Midbrain (tissue), 1 donor: ENCODE measurements at regions not wholly inside any gene's neighbourhood (a gene's known extent, or its start where the extent isn't known, plus 50 kb on each side); places are given as distances from the start of the nearest gene placed in this dataset.

Source experiments
- DNase-seq: peaks from one replicate; lab custom pipeline; 2025; lab: John Stamatoyannopoulos, UW

- no peak for DNase-seq
Observed at GRCh38 chr13:104314926-104315535, 1248.8 kb upstream of the SLC10A2 start.

DNA sequence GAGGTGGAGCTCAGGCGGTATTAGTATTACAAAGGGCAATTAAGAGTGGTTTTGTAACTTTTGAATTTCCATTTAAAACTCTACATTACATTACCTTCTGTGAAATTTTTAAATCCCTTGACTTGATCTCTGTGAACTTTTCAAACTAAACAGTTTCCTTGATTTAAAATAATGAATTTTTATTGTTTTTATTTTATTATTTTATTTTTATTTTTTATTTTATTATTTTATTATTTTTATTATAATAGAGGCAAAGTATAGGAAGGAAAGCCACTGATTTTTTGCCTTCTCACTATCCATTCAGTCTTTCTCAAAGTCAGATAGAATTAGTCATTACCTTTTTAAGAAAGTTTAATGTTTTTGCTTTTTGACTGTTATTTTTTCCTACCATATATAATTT is 1248.1 kb upstream of the SLC10A2 start:
- DNase-seq: no peak

GRCh38 chr13:104310861-104311260 is 1244.6 kb upstream of the SLC10A2 start:
- no peak for DNase-seq

DNA sequence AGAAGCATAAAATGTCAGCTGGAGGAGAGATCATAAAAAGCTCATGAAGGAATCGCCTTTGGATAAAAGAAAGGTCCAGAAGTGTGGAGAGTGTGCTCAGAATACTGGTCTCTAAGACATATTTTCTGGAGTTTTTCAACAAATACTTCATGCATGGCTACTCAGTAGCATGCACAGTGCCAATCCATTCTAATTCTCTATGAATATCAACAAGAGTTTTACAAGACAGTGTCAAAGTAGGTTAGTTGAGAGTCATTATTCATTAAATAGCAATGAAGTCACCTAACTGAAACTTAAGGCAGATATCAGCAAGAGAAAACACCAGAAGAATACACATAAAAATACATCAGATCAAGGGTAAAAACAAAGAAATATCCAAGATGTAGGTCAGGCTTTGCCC is 1243.2 kb upstream of the SLC10A2 start:
- DNase-seq: no peak

DNA sequence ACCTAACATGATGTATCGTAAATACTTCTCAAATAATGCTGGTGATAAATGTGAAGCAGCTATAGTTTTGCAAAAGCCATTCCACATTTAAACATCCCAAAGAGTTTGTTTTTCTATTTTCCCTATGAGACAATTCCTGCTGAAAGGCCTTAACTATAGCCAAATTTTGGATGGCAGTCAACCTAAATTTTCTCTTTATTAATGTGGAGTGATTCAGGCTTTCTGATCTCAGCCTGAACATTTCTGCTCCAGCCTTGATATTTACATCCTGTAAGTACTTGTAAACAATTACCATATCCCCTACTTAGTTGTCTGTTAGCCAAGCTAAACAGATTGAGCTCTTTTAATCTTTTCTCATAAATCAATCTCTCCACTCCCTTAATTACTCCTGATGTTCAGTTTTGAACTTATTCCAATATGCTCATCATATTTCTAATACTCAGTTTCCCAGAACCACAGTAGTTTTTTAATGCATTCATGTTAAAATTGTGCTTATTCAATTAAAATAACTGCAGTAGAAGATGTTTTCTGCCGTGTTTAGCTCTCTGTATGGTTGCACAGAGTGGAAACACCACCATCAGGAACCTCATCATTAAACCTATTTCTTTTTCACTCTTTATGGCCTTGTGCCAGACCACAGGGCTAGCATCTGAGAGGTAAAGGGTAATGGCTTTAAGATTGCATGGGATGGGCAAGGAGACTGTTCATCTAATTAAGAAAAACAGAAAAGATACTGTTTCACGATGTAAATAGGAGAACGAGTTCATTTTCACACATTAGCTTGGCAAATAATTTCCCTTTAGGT is 1235.2 kb upstream of the SLC10A2 start:
- DNase-seq: no peak

- DNase-seq: no peak
Observed at GRCh38 chr13:104297075-104297474, 1230.9 kb upstream of the SLC10A2 start.

DNA sequence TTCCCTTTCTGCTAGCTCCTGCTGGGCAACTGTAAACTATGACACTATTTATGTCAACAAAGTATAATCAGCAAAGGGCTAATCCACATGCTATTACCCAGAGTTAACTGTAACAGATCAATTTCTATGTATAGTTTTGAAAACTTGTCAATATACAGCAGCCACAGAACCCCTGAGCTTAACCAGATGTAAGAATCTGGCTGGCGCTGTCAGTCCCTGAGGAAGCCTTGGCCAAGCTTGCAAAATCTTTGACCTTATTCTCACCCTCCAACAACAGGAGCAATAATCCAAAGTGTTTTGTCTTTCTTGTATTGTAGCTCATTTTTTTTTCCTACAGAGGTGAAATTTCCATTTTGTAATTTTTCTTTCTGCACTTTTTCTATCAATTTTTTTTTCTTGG is 1230.1 kb upstream of the SLC10A2 start:
- no peak for DNase-seq

- DNase-seq: no peak
Observed at GRCh38 chr13:104295537-104295936, 1229.3 kb upstream of the SLC10A2 start.

DNA sequence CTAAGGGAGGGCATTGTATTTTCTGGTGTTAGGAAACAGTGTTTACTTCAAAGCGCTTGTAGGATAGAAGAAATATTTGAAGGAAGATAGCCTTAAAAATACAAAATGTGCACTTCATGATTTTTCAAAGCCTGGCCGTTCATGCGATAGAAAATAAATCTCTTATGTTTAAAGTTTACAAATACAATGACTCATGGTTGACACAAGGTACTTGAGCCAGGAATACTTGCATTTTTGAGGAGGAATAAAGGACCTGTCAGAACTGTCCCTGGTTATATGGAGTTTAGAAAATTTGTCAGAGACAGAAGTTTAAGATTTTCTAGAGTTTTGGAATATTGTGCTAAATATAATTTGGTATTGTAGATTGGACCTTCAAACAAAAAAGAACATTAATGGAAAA is 1223.2 kb upstream of the SLC10A2 start:
- no peak for DNase-seq

DNA sequence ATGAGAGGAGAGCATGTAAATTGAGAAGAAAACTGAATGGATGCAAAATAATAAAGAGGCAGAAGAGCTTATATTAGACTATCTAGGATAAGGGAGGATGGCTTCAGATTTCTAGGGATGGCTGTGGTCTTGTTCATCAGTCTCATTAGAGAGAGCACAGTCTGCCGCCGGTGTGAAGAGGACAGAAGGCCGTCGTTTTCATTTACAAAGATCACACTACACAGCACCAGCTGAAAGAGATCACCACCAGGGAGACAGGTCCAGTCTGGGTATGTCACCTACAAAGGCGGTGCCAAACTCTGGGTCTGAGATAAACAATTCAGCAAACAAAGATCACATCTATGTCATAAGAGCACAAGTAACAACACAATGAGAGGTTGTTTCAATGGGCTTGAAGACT is 1222.3 kb upstream of the SLC10A2 start:
- DNase-seq: no peak

- DNase-seq: no peak
Observed at GRCh38 chr13:104286566-104287290, 1220.5 kb upstream of the SLC10A2 start.

- DNase-seq: no peak
Observed at GRCh38 chr13:104281910-104282309, 1215.7 kb upstream of the SLC10A2 start.

DNA sequence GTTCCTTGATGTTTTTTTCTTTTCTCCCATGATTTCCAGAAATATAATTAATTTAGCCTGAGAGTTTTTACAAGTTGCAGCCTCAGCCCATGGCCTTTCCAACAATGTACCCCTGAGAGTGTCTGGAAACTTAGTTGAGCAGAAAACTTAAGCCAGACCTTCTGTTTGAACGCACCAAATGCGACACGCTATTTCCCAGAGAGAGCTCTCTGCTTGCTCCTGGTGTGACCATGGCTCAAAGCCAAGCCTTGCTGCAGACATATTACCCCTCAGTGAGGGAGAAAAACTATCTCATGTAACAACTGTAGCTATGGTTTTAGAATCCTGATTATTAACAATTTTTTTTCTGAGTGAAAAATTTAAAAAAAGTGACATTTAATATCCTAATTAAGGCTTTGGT is 1204.5 kb upstream of the SLC10A2 start:
- DNase-seq: no peak

GRCh38 chr13:104267206-104267811 is 1201.1 kb upstream of the SLC10A2 start:
- DNase-seq: no peak

DNA sequence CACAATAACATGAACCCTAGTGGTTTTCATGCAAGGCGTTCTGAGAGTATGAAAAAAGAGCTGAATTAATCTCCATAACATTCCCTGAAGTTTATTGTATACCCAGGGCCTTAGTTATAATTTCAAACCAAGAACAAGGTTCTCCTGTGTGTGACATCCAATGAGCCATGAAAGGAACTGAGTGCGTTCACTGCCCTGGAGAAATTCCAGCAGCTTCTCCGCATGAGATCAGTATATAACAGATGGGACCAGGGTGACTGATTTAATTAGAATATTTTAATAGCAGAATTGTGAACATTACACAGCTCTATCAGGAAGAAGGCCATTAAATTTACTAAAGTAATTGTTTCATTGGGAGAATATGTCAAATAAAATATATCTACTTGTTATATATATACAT is 1190.5 kb upstream of the SLC10A2 start:
- DNase-seq: no peak

DNA sequence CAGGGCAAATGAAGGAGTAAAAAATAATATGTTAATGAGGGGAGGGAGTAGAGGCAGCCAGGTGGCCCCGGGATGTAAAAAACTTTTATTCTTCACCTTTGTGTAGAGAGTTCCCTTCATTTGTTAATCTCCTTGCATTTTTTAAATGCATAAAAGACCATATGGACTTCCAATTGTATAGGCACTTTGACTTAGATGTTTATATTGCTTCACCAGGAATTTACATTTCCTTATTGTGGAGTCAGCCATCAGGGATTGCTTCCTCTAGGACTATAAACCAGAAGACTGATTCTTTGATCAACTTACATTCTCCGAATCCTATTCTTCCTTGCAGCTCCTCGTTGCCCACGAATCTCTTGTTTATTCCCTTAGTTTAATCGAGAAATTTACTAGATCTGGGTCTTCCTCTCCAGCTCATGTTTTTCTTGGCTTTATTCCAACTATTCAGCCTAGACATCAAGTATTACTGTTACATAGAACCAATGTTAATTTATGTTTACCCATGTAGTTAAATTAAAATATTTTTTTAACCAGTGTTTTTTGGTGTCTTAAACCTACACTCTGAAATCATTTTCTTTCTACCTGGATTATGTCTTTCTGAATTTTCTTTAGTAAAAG is 1187.0 kb upstream of the SLC10A2 start:
- no peak for DNase-seq

DNA sequence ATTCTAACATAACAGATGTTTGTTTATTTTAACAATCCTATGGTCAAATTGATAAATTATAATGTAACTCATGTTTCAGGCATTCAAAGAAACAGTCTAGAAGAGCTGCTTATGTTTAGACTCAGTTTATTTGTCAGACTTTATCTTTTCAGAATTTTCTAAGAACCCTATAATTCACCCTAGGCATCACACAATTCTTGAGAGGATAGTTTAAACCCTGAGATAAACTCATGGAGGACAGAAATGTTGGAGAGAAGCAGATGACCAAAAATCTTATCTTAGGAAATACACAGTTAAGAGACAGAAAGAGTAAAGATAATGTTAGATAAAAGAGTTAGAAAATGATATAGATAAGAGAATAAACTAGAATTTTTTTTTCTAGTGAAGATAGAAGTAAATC is 1185.7 kb upstream of the SLC10A2 start:
- no peak for DNase-seq

DNA sequence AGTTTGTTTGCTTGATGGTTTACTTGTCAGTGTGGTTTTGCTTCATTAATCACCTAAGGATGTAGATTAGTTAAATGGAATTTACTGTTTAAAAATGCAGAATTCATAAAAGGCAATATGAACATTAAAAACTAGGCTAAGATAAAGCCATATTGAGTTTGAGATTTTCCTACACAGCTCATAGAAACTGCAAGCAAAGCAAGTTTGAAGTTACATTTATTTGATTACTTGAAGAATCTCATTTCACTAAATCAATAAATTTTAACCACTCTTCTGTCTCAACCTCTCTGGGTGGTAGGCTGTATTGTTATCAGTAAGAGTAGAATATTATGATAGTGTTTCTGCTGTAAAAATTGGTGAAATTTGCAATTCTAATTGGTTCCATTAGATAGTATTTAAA is 1180.7 kb upstream of the SLC10A2 start:
- no peak for DNase-seq

GRCh38 chr13:104206450-104207044 is 1140.3 kb upstream of the SLC10A2 start:
- DNase-seq: no peak

DNA sequence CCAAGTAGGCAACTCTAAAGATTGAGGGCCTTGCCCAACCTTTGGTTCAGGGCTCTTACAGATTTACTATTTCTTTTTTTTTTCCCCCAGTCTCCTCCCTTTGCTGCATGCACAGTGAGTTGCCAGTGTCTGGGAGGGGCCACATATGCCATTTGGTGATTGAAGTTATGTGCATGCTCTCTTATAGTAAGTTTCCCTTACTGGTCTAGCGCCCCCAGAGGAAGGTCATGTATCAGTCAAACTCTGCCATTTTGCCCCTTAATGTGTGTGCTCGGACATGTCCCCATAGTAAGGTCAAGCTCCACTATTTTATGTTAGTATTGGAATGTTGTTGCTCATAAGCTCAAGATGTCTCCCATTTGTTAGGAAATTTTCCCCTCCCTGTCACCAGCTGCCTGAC is 1138.0 kb upstream of the SLC10A2 start:
- no peak for DNase-seq

GRCh38 chr13:104198801-104199200 is 1132.6 kb upstream of the SLC10A2 start:
- DNase-seq: no peak

DNA sequence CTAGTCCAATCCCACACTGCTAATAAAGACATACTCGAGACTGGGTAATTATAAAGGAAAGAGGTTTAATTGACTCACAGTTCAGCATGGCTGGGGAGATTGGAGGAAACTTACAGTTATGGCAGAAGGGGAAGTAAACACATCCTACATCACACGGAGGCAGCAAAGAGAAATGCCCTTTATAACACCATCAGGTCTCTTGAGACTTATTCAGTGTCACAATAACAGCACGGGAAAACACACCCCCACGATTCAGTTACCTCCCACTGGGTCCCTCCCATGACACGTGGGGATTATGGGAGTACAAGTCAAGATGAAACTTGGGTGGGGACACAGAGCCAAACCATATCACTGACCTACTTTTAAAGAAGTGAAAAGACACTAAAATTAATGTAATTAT is 1130.4 kb upstream of the SLC10A2 start:
- no peak for DNase-seq
